HG02943 (cell line): ENCODE measurements at regions not wholly inside any gene's neighbourhood (a gene's known extent, or its start where the extent isn't known, plus 50 kb on each side); places are given as distances from the start of the nearest gene placed in this dataset.
"Not testable (repeated sequence)": the region's sequence is repeated elsewhere in the genome, so short reads cannot be mapped to it uniquely, and the experiment has no call there.

Experiments used
- ATAC-seq: cut with Tn5 transposase; IDR thresholded peaks from one replicate; pipeline ENCODE4 v1.9.1; 2021; ENCODE audit warnings: mild to moderate bottlenecking, low read depth, moderate library complexity; ENCODE audit not compliant: unreplicated experiment

DNA sequence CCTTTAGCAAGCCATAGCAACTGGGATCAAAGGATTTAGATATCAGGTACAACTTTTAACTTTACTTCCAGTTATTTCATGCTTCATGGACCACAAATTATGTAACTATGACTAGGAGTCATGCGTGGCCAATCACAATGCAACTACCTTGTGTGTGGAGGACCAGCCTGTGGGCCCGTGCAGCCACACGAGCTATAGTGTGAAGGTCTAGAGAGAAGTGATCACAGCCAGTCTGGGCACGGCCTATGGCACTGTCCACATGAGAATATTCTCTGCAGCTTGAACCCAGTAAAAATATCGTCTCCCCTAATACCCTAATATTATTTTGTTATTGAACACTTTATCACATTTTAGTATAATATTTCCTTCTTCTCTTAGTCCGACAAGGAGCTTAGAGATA is 464.9 kb upstream of the MIR17HG start:
- no peak for ATAC-seq

DNA sequence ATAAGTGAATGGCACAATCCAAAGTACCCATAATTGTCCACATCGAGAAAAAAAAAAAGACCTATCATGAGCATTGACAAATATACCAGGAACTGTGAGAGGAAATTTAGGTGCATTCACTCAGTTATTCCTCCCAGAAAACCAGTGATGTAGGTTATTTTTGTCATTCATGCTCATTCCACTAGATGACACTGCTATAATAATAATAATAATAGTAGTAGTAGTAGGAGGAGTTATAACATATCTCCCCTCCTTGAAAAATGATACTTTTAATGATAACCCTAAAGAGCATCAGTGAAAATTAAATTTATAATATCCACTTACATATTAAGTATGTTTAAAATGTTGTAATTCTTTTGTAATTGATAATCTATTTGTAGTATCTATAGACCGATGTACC is 463.9 kb upstream of the MIR17HG start:
- ATAC-seq = no peak

GRCh38 chr13:90884066-90884465 is 463.4 kb upstream of the MIR17HG start:
- no peak for ATAC-seq

- no peak for ATAC-seq
Measured at GRCh38 chr13:90889906-90890834, 457.3 kb upstream of the MIR17HG start.

GRCh38 chr13:90891329-90891728 is 456.2 kb upstream of the MIR17HG start:
- ATAC-seq = no peak

DNA sequence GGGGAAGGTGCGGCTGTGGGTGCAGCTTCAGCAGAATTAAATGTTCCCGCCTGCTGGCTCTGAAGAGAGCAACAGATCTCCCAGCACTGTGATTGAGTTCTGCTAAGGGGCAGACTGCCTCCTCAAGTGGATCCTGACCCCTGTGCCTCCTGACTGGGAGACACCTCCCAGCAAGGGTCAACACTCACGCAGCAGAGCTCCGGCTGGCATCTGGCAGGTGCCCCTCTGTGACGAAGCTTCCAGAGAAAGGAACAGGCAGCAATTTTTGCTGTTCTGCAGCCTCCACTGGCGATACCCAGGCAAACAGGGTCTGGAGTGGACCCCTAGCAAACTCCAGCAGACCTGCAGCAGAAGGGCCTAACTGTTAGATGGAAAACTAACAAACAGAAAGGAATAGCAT is 454.3 kb upstream of the MIR17HG start:
- ATAC-seq = not testable (repeated sequence)

DNA sequence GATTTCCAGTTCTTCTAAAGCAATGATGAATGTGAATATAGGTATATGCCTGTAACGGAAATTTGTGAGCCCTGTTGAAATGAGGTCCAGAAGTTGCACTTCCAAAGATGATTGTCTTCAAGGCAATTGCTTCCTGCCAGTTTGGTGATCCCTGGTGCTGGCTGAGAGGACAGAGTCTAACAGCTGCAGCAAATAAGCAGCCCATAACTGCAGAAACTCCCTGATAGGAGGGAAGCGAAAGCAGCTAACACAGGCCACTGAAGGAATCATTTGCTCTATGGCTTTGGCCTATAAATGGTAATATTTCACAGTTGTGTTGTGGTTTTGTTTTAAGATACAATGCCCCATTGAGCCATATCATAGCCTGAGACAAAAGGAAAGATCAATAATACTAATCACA is 451.5 kb upstream of the MIR17HG start:
- no peak for ATAC-seq

GRCh38 chr13:90898811-90899210 is 448.7 kb upstream of the MIR17HG start:
- ATAC-seq = no peak

- no peak for ATAC-seq
Measured at GRCh38 chr13:90899416-90899815, 448.1 kb upstream of the MIR17HG start.

- ATAC-seq = no peak
Measured at GRCh38 chr13:90902255-90902654, 445.2 kb upstream of the MIR17HG start.

DNA sequence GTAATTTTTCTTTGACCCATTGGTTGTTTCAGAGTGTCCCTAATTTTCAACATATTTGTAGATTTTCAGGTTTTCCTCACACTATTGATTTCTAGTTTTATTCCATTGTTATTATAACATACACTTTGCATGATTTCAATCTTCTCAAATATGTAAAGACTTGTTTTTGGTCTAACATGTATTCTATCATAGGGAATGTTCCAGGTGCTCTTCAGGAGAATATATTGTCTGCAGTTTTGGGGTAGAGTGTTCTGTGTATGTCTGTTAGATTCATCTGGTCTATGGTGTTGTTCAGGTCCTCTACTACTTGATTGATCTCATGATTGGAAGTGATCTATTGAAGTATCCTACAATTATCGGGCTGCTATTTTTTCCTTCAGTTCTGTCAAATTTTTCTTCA is 440.9 kb upstream of the MIR17HG start:
- no peak for ATAC-seq

GRCh38 chr13:90908792-90909191 is 438.7 kb upstream of the MIR17HG start:
- no peak for ATAC-seq

DNA sequence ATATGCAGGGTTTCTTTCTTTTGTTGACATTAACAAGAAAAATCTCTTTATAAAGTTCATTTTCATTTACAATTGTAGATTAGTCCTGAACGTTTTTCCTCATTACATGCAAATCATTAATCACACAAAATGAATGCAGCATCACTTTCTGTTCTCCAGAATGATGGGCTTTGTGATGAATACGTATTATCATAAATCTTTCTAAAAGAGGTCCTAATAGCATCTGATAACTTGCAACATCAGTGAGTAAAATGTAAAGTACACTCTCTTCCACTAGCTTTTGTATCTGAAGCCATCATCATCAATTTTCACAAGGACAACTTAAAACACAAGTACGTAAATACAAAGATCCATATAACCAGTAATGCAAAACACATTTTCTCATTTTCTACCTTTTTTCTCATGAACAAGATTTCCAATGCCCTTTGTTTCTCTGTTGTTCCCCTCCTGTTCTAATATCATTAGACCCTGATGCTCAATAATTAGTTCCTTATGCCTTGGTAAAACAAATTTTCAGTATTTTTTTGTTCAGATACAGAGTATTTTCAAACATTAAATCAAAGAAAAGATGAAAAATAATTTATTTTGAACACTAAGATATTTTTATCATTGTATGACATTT is 437.4 kb upstream of the MIR17HG start:
- no peak for ATAC-seq

GRCh38 chr13:90912247-90912646 is 435.2 kb upstream of the MIR17HG start:
- ATAC-seq = no peak

- no peak for ATAC-seq
Measured at GRCh38 chr13:90918536-90918935, 429.0 kb upstream of the MIR17HG start.

DNA sequence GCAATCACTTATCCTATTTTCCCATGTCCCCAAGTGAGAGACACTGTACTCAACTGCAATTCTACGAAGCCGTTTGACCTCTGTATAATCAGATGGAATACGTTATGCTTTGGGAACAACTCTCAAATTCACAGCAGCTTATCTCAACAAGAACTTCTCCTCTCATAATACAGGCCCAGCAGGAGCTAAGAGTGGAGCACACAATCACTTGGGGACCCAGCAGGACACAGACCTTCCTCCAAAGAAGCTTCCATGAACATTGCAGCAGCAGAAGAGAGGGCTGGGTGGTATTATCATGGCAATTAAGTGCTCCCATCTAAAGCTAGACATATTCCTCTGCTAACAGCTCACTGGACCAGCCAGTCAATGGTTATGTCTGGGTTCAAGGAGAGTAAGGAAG is 428.3 kb upstream of the MIR17HG start:
- no peak for ATAC-seq

- no peak for ATAC-seq
Measured at GRCh38 chr13:90926459-90926858, 421.0 kb upstream of the MIR17HG start.

GRCh38 chr13:90928109-90928508 is 419.4 kb upstream of the MIR17HG start:
- no peak for ATAC-seq

DNA sequence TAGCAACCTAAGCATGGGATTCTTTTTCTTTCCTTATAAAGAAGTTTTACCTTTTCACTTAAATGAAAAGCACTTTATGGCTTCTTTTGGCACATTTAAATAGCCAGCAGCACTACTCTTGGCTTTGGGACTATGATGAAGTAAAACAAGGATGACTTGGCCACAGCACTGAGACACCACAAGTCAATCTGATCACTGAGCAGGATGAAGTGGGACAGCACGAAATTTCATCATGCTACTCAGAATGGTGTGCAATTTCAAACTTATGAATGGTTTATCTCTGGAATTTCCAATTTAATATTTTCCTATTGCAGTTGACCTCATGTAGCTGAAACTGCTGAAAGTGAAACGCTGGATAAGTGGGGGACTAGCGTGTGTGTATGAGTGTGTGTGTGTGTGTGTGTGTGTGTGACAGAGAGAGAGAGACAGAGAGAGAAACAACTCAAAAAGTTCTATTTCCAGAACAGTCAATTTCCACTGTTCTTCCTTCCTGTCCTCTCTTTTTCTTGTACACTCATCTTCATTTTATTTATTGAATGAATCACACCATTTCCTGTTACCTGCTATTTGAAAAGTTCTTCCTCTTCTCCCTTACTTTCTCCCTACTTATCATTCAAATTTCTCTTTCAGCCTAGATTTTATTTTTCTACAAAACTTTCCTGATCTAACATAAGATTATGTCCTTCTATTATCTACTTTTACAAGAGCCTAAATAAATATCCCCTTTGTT is 414.2 kb upstream of the MIR17HG start:
- no peak for ATAC-seq

DNA sequence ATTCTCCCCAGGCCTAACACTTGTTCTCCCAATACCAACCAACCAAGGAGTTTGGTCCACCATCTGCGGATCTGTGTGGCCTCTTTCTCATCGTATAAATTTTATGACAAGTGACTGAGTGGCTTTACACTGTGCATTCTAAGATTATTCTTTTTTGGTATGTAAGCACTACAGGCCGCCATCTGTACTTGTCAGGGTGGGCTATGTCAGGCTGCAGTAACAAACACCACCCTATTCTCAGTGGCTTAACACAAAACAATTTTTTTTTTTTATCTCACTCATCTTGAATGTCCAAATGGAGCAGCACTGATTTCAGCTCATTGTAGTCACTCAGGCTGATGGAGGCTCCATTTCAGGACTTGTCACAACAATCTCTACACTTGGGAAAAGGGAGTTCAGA is 412.7 kb upstream of the MIR17HG start:
- ATAC-seq = no peak

DNA sequence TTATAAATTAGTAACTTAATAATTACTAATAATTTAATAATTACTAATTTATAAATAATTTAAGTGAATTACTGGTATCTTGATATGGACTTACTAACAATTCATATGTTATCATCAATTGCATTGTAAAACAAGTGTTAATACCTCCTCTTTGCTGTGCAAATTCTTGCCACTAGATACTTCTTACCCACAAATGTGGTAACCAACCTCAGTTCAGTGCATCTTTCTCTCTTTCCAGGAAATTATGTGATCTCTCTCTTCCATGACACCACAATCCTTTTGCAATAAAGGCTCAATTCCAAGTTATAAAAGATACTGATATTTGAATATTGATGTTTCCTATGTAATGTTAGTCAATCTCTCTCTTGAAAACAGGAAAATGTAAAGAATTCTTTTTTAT is 408.6 kb upstream of the MIR17HG start:
- ATAC-seq = no peak
